HCT116 (cell line): ENCODE measurements at regions not wholly inside any gene's neighbourhood (a gene's known extent, or its start where the extent isn't known, plus 50 kb on each side); places are given as distances from the start of the nearest gene placed in this dataset.

Source experiments
- ATAC-seq: fragments of 200-7000 bp; cut with Tn5 transposase; 2 replicates; pipeline ENCODE4 v1.9.1; 2020; ENCODE audit warnings: mild to moderate bottlenecking, moderate library complexity
- BruUV-seq: library from RNA; stranded (reverse); fragments of 400-500 nt; replicated peaks from 2 replicates; lab custom pipeline; 2021; lab: Mats Ljungman, UMichigan
- CTCF ChIA-PET: fragments of 300-600 bp; sonication (Branson Sonifier 250); formaldehyde crosslinking; loops from one replicate; lab custom pipeline; 2021; ENCODE audit warnings: antibody characterized with exemption; lab: Charles Lee
- POLR2A ChIA-PET: fragments of 300-600, 350-600 bp; sonication (Branson Sonifier 250); formaldehyde crosslinking; loops from one replicate; lab custom pipeline; 2021; ENCODE audit warnings: antibody characterized with exemption; lab: Charles Lee
- RAD21 ChIA-PET, 2 experiments: fragments of 300-600 bp; sonication (Branson Sonifier 250); formaldehyde crosslinking; loops; one replicate each; lab custom pipeline; 2023; ENCODE audit warnings: low total read pairs in 2 of 2; ENCODE audit not compliant: uncharacterized antibody in 2 of 2, unreplicated experiment in 2 of 2, low non-redundant PET in 1 of 2; lab: Charles Lee
- DNase-seq: peaks from one replicate; pipeline ENCODE4 v3.0.0-alpha.2; 2010; ENCODE audit warnings: low read depth, low spot score
- H2AFZ ChIP-seq: fragments of 200-600 bp; shearing (Covaris generic), sonication (generic); 2 replicates; pipeline ENCODE4 v1.6.1; 2017; ENCODE audit warnings: low read depth, mixed run types, mixed read lengths, antibody characterized with exemption, low read length; ENCODE audit not compliant: poor library complexity, severe bottlenecking
- H3K27ac ChIP-seq: 2 replicates; pipeline ENCODE4 v1.5.1; 2012; ENCODE audit warnings: low read depth, low read length
- H3K27me3 ChIP-seq: fragments of 200-600 bp; sonication (generic); 2 replicates; pipeline ENCODE4 v1.6.1; 2016; ENCODE audit warnings: mixed run types, low read length, mixed read lengths; ENCODE audit not compliant: insufficient read depth
- H3K36me3 ChIP-seq, 2 experiments: fragments of 200-500 bp in 1 of 2; fragments of 200-600 bp in 1 of 2; sonication (Bioruptor generic) in 1 of 2; sonication (generic) in 1 of 2; 2 replicates each; pipeline versions ENCODE4 v1.5.1 to v1.6.1; 2014 to 2016; ENCODE audit warnings: low read length in 2 of 2, inconsistent platforms in 1 of 2, mixed read lengths in 1 of 2, mixed run types in 1 of 2; ENCODE audit not compliant: insufficient read depth in 2 of 2, control insufficient read depth in 1 of 2
- H3K4me1 ChIP-seq, 2 experiments: fragments of 200-600 bp in 1 of 2; sonication (generic) in 1 of 2; 2 replicates each; pipeline versions ENCODE4 v1.5.1 to v1.6.1; 2012 to 2017; ENCODE audit warnings: low read length in 2 of 2, inconsistent platforms in 1 of 2, mild to moderate bottlenecking in 1 of 2, mixed read lengths in 1 of 2, mixed run types in 1 of 2, moderate library complexity in 1 of 2; ENCODE audit not compliant: insufficient read depth in 2 of 2, control insufficient read depth in 1 of 2
- H3K4me2 ChIP-seq: fragments of 200-600 bp; sonication (generic); 2 replicates; pipeline ENCODE4 v1.6.1; 2017; ENCODE audit warnings: mixed run types, low read length, mixed read lengths
- H3K4me3 ChIP-seq, 2 experiments: fragments of 200-600 bp in 1 of 2; sonication (generic) in 1 of 2; replicated peaks in 1 of 2; 2 replicates each; pipeline ENCODE4 v1.5.1; 2011 to 2016; ENCODE audit warnings: low read length in 2 of 2, control low read depth in 1 of 2, low read depth in 1 of 2, mild to moderate bottlenecking in 1 of 2, mixed read lengths in 1 of 2, mixed run types in 1 of 2
- H3K79me2 ChIP-seq: fragments of 200-600 bp; sonication (generic); 2 replicates; pipeline ENCODE4 v1.6.1; 2017; ENCODE audit warnings: mild to moderate bottlenecking, mixed run types, low read length, moderate library complexity, mixed read lengths; ENCODE audit not compliant: insufficient read depth
- H3K9ac ChIP-seq: fragments of 200-600 bp; sonication (generic); 2 replicates; pipeline ENCODE4 v1.6.1; 2016; ENCODE audit warnings: low read length, mixed read lengths
- H3K9me2 ChIP-seq: fragments of 200-600 bp; sonication (generic), shearing (Covaris generic); 2 replicates; pipeline ENCODE4 v1.6.1; 2017; ENCODE audit warnings: mixed run types, mild to moderate bottlenecking, moderate library complexity; ENCODE audit not compliant: insufficient read depth
- H3K9me3 ChIP-seq, 2 experiments: fragments of 200-500 bp in 1 of 2; fragments of 200-600 bp in 1 of 2; sonication (Bioruptor generic) in 1 of 2; sonication (generic) in 1 of 2; 2 replicates each; pipeline ENCODE4 v1.6.1; 2014 to 2017; ENCODE audit warnings: low read length in 2 of 2, mixed read lengths in 2 of 2, inconsistent platforms in 1 of 2, low read depth in 1 of 2, mild to moderate bottlenecking in 1 of 2, mixed run types in 1 of 2, moderate library complexity in 1 of 2; ENCODE audit not compliant: control insufficient read depth in 1 of 2, insufficient read depth in 1 of 2
- H4K20me1 ChIP-seq: fragments of 200-600 bp; sonication (generic), shearing (Covaris generic); 2 replicates; pipeline ENCODE4 v1.6.1; 2017; ENCODE audit warnings: mixed run types, mild to moderate bottlenecking, moderate library complexity; ENCODE audit not compliant: insufficient read depth
- REST ChIP-seq: IDR thresholded peaks from 2 replicates; pipeline ENCODE4 v1.6.1; 2012; ENCODE audit warnings: low read depth
- SP1 ChIP-seq: IDR thresholded peaks from 2 replicates; pipeline ENCODE4 v1.6.1; 2012; ENCODE audit warnings: low read depth
- SRF ChIP-seq: IDR thresholded peaks from 2 replicates; pipeline ENCODE4 v1.6.1; 2012; ENCODE audit warnings: low read depth
- YY1 ChIP-seq: IDR thresholded peaks from 2 replicates; pipeline ENCODE4 v1.6.1; 2011; ENCODE audit warnings: low read length, low read depth, moderate library complexity, mild to moderate bottlenecking; ENCODE audit not compliant: insufficient replicate concordance; ENCODE audit errors: extremely low read depth
- ZBTB33 ChIP-seq: IDR thresholded peaks from 2 replicates; pipeline ENCODE4 v1.6.1; 2011; ENCODE audit warnings: mild to moderate bottlenecking, low read length, moderate library complexity; ENCODE audit not compliant: insufficient replicate concordance; ENCODE audit errors: extremely low read depth
- ZFX ChIP-seq: fragments of 450-650 bp; IDR thresholded peaks from 2 replicates; pipeline ENCODE4 v1.6.1; 2017
- intact Hi-C: fragments of 100-400 bp; cut with micrococcal nuclease; formaldehyde crosslinking; loops from 2 replicates; pipeline ENCODE4 v1.10.0; 2022

GRCh38 chr2:13819896-13820295 lies 812.6 kb upstream of the LRATD1 start:
- Histone ChIP-seq H2AFZ (no peak overlapping the region), H3K79me2 (no peaks in the 10 kb centered on the region), H3K4me3 (no peak overlapping the region), H3K9me3 (peaks cover 3 to 31% of the 10 kb centered on the region in 2 experiments; a peak in 2 of 4 replicates), H3K27ac (no peak overlapping the region), H3K4me2 (no peak overlapping the region), H3K9me2 (no peaks in the 10 kb centered on the region), H3K27me3 (no peaks in the 10 kb centered on the region), H4K20me1 (no peaks in the 10 kb centered on the region), H3K9ac (no peak overlapping the region), H3K36me3 (no peaks in the 10 kb centered on the region), H3K4me1 (no peaks in the 10 kb centered on the region)
- TF ChIP-seq SP1 (no peak), ZBTB33 (no peak), YY1 (no peak), REST (no peak), SRF (no peak), ZFX (no peak)
- RAD21 ChIA-PET = no interaction called here
- POLR2A ChIA-PET = no interaction called here
- intact Hi-C loops = no loop called here
- no peak for DNase-seq
- CTCF ChIA-PET = no interaction called here
- ATAC-seq = no peak
- no TSS peak for BruUV-seq
